MM.1S (cell line): ENCODE measurements at regions not wholly inside any gene's neighbourhood (a gene's known extent, or its start where the extent isn't known, plus 50 kb on each side); places are given as distances from the start of the nearest gene placed in this dataset.

Experiments
- EZH2 ChIP-seq: fragments of 300-600 bp; sonication (generic); optimal IDR thresholded peaks from 2 replicates; pipeline ENCODE3; 2017; ENCODE audit warnings: low read depth, mild to moderate bottlenecking, antibody characterized with exemption, low read length, mixed read lengths
- EZH2phosphoT487 ChIP-seq: fragments of 300-600 bp; sonication (generic); IDR thresholded peaks from 2 replicates; pipeline ENCODE4 v1.6.1; 2018; ENCODE audit warnings: antibody characterized with exemption, low read length

DNA sequence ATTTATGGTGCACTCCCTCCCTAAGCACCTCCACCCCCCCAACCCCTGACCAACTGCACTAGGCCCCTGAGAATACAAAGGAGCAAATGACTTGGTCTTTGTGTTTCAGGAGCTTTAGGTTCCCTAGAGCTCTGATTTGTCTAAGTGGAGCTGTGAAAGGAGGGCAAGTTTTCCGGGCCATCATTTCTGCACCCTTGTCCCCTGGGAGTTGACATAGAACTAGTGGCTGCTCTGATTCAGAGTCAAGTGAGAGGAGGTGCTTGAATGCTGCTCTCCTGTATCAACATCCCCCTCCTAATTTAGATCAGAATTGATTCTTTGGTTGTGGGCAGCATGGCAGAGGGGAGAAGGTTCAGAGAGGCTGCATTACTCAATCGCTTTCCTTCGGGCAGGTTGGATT is 391.6 kb downstream of the KCNRG start:
- TF ChIP-seq EZH2: no peak
- no peak for TF ChIP-seq EZH2phosphoT487
